ENCODE measurements at regions not wholly inside any gene's neighbourhood (a gene's known extent, or its start where the extent isn't known, plus 50 kb on each side); places are given as distances from the start of the nearest gene placed in this dataset.

DNA sequence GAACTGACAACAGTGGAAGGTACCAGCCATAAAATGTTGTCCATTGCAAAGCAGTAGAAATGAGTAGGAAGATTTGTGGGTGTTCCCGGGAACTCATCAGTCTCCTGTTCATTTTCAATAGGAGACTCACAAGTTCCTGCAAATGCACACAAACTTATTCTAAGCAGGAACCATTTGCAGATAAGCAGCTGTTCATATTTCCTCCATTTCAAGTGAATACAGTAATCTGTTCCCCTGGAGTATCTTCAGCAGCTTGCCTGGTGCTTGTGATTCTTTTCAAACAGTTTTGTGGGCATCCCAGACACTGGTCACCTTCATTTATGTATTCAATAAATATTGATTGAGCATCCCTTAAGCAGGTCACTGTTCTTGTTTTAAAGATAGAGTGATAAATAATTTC lies 1315.5 kb upstream of the C9orf72 start:
- no peak overlapping the region for H3K27ac ChIP-seq
- H3K4me3 ChIP-seq, result no peak overlapping the region
- WGBS, 10 experiments, result 0 to 100% (median 100%) methylated on average over 1 of the region's 1 CpG; no CpG with 5 or more reads in 2 of the 10 experiments
- ATAC-seq (replicated peaks in 6 of 8), result no peak
- H3K4me1 ChIP-seq (replicated peaks in 1 of 2), result no peaks in the 10 kb centered on the region
- in situ Hi-C loops (cut with MboI; ENCODE audit: low pct_unique_long_range_greater_than_20kb in 2 of 9, low sequenced_read_pairs in 9 of 9, unreplicated experiment in 9 of 9), result loop anchor here in 1 of 9 experiments (25.0 kb wide), 1 partner anchor 102 kb away; no protein-coding TSS in a partner anchor

DNA sequence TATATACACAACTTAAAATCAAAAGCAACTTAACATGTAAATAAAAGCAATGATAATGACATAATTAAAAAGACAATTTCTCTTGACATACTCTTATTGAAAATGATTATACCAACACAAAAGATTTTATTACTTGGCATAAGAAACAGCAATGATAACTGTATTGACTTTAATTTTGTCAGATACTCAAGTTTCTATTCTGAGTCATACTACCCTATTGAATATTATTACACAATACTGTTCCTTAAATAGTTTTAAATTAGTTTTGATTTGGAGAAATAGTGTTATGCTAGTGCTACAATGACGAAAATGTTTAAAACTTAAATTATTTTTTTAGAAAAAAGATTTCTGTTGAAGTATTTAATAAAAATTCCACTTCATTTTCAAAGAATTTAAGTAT lies 1319.3 kb upstream of the C9orf72 start:
- no peak overlapping the region for H3K4me3 ChIP-seq
- in situ Hi-C loops (cut with MboI; ENCODE audit: low pct_unique_long_range_greater_than_20kb in 2 of 9, low sequenced_read_pairs in 9 of 9, unreplicated experiment in 9 of 9), result loop anchor here in 1 of 9 experiments (25.0 kb wide), 1 partner anchor 105 kb away; no protein-coding TSS in a partner anchor
- 0 to 100% (median 71%) methylated on average over 1 of the region's 1 CpG for WGBS, 10 experiments
- H3K27ac ChIP-seq, result no peak overlapping the region
- no peak for ATAC-seq (replicated peaks in 6 of 8)
- no peaks in the 10 kb centered on the region for H3K4me1 ChIP-seq (replicated peaks in 1 of 2)

DNA sequence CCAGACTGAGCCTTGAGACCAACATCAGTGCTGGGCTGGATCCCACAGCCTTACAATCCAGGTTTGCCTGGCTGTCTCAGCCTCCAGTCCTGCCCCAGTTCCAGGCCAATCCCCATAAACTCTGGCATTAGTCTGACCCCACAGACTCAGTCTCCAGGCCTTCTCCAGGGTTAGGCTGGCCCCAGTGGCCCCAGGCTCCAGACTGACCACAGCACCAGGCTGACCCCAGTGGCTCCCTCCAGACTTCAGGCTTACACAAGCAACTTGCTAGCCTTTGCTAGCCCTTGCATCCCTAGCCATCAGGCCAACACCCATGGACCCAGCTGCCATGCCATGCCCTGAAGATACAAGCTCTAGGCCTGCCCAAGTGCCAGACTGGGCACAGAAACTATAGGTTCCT lies 1326.0 kb upstream of the C9orf72 start:
- H3K4me3 ChIP-seq, result no peak overlapping the region
- in situ Hi-C loops (cut with MboI; ENCODE audit: low pct_unique_long_range_greater_than_20kb in 2 of 9, low sequenced_read_pairs in 9 of 9, unreplicated experiment in 9 of 9), result loop anchor here in 1 of 9 experiments (25.0 kb wide), 1 partner anchor 112 kb away; no protein-coding TSS in a partner anchor
- H3K4me1 ChIP-seq (replicated peaks in 1 of 2), result no peaks in the 10 kb centered on the region
- H3K27ac ChIP-seq, result no peak overlapping the region
- no peak for ATAC-seq (replicated peaks in 6 of 8)

DNA sequence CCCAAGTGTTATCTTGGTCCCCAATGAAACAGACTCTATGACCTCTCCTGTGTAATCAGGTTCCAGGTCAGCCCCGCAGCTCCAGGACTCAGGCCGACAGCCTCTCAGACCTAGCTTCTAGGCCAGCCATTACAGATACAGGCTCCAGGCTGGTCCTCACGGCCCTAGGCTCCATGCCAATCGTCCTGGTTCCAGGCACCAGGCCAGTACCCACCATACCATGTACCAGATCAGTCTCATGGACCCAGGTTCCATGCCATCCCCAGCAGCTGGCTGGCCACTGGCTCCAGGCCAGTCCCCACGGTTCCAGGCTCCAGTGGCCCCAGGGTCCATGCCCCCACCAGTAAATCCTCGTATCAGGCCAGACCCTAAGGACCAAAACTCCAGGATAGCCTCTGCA lies 1326.6 kb upstream of the C9orf72 start:
- no peak overlapping the region for H3K27ac ChIP-seq
- ATAC-seq (replicated peaks in 6 of 8), result no peak
- 0 to 100% (median 40%) methylated on average over 1 to 2 of the region's 6 CpGs; no CpG with 5 or more reads in 6 of the 10 experiments for WGBS, 10 experiments
- in situ Hi-C loops (cut with MboI; ENCODE audit: low pct_unique_long_range_greater_than_20kb in 2 of 9, low sequenced_read_pairs in 9 of 9, unreplicated experiment in 9 of 9), result loop anchor here in 1 of 9 experiments (25.0 kb wide), 1 partner anchor 113 kb away; no protein-coding TSS in a partner anchor
- H3K4me3 ChIP-seq, result no peak overlapping the region
- no peaks in the 10 kb centered on the region for H3K4me1 ChIP-seq (replicated peaks in 1 of 2)

DNA sequence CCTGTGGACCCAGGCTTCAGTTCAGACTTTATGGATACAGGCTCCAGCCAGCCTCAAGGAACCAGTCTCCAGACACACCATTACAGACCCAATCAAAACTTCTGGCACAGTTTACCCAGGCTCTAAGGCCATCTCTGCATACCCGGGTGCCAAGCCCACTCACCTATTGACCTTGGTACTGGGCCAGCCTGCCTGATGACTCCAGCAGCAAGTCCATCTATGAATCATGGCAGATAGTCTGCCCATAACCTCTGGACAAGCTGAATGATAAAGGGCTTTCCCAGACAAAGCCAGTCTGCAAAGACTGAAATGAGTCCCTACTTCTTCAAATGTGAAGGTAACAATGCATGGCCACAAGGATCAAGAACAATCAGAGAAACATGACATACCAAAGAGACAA lies 1327.1 kb upstream of the C9orf72 start:
- no peak for ATAC-seq (replicated peaks in 6 of 8)
- H3K27ac ChIP-seq, result no peak overlapping the region
- H3K4me1 ChIP-seq (replicated peaks in 1 of 2), result no peaks in the 10 kb centered on the region
- in situ Hi-C loops (cut with MboI; ENCODE audit: low pct_unique_long_range_greater_than_20kb in 2 of 9, low sequenced_read_pairs in 9 of 9, unreplicated experiment in 9 of 9), result no loop called here
- no peak overlapping the region for H3K4me3 ChIP-seq
- WGBS, 10 experiments, result 14% methylated on average over 1 of the region's 1 CpG; no CpG with 5 or more reads in 9 of the 10 experiments

DNA sequence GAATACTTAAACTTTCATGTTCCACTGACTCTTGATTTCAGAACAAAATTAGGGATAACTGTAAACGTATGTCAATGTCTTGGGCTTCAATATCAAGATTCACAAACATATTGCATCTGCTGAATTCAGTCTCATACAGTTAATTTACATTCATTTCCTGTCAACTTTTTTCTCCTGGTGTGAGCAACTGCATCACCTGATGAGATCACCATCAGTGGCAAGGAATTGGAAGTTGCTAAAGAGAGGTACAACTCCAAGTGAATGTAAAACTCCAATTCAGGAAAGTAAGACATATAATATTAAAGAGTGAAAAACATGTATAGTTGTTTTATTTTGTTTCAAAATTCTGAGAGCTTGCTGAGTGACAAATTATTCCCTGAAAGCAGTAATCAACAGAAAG lies 1336.2 kb upstream of the C9orf72 start:
- in situ Hi-C loops (cut with MboI; ENCODE audit: low pct_unique_long_range_greater_than_20kb in 2 of 9, low sequenced_read_pairs in 9 of 9, unreplicated experiment in 9 of 9), result no loop called here
- Histone ChIP-seq H3K27ac (no peak overlapping the region), H3K4me1 (replicated peaks in 1 of 2) (no peaks in the 10 kb centered on the region), H3K4me3 (no peak overlapping the region)
- WGBS, 10 experiments, result 0 to 100% (median 80%) methylated on average over 1 of the region's 1 CpG; no CpG with 5 or more reads in 1 of the 10 experiments
- no peak for ATAC-seq (replicated peaks in 6 of 8)

DNA sequence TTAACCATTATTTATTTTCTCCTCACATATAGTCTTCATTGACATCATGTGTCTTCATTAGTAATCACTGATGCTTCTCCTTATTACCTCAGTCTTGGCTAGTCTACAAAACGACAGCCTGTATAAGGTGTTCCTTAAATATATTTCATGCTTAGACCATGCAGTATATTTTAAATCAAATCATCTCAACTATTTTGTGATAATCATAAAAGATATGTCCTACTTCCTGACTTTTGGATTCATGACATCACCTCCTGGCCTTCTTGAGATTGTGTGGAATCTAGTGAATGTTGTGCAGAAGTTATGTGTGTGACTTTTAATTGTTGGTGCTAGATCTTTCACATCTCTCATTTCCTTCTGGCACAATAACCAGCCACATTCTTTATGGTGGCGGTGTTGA lies 1339.3 kb upstream of the C9orf72 start:
- in situ Hi-C loops (cut with MboI; ENCODE audit: low pct_unique_long_range_greater_than_20kb in 2 of 9, low sequenced_read_pairs in 9 of 9, unreplicated experiment in 9 of 9), result no loop called here
- H3K4me3 ChIP-seq, result no peak overlapping the region
- no peaks in the 10 kb centered on the region for H3K4me1 ChIP-seq (replicated peaks in 1 of 2)
- ATAC-seq (replicated peaks in 6 of 8), result no peak
- 0 to 100% (median 64%) methylated on average over 1 to 2 of the region's 2 CpGs; no CpG with 5 or more reads in 2 of the 10 experiments for WGBS, 10 experiments
- no peak overlapping the region for H3K27ac ChIP-seq

DNA sequence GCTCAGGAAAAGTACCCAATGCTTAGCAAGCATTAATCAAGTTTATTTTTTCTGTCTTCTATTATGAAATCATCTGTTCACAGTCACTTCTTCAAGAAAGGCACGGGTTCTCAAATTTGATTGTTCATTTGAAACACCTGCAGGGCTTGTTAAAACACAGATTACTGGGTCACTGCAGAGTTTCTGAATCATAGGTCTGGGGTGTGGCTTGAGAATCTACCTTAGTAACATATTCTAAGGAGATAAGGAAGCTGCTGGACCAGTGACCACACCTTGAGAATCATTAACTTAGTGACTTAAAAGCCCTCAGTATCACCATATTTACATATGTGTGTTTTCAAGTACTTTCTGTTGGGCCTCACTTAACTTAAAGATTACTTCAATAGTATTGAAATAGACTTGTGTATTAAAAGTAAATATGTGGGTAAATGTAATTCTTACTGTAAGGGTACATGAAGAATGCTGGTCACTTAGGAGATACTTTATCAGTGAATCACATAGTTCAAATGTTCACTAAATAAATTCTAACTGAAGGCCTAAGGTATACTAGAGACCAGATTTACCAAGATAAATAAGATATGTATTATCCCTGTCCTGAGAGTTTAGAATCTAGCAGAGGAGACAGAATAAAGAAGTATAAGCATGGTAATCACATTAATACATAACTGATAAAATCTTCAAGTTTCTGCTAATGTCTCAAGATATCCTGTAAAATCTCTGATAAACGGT lies 1342.1 kb upstream of the C9orf72 start:
- no peak overlapping the region for H3K27ac ChIP-seq
- in situ Hi-C loops (cut with MboI; ENCODE audit: low pct_unique_long_range_greater_than_20kb in 2 of 9, low sequenced_read_pairs in 9 of 9, unreplicated experiment in 9 of 9), result no loop called here
- H3K4me1 ChIP-seq (replicated peaks in 1 of 2), result no peaks in the 10 kb centered on the region
- 0 to 100% (median 67%) methylated on average over 1 to 2 of the region's 2 CpGs for WGBS, 10 experiments
- peak in 1 of 8 experiments; percentile 49 for ATAC-seq (replicated peaks in 6 of 8)
- no peak overlapping the region for H3K4me3 ChIP-seq

DNA sequence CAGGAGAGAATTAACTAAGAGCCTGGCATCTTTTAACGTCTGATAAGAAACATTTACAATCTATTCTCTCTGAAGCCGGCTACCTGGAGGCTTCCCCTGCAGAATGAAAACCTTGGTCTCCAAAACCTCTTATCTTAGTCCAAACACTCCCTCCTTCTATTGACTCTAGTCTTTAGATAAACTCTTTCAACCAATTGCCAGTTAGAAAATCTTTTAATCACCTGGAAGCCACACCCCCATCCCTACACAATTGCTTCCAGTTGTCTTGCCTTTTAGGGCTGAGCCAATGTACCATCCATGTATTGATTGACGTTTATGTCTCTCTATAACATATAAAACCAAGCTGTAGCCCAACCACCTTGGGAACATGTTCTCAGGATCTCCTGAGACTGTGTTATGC lies 1343.1 kb upstream of the C9orf72 start:
- no peak for ATAC-seq (replicated peaks in 6 of 8)
- 0 to 100% (median 60%) methylated on average over 1 to 3 of the region's 3 CpGs; no CpG with 5 or more reads in 1 of the 10 experiments for WGBS, 10 experiments
- H3K4me3 ChIP-seq, result no peak overlapping the region
- H3K4me1 ChIP-seq (replicated peaks in 1 of 2), result no peaks in the 10 kb centered on the region
- H3K27ac ChIP-seq, result no peak overlapping the region
- in situ Hi-C loops (cut with MboI; ENCODE audit: low pct_unique_long_range_greater_than_20kb in 2 of 9, low sequenced_read_pairs in 9 of 9, unreplicated experiment in 9 of 9), result no loop called here

DNA sequence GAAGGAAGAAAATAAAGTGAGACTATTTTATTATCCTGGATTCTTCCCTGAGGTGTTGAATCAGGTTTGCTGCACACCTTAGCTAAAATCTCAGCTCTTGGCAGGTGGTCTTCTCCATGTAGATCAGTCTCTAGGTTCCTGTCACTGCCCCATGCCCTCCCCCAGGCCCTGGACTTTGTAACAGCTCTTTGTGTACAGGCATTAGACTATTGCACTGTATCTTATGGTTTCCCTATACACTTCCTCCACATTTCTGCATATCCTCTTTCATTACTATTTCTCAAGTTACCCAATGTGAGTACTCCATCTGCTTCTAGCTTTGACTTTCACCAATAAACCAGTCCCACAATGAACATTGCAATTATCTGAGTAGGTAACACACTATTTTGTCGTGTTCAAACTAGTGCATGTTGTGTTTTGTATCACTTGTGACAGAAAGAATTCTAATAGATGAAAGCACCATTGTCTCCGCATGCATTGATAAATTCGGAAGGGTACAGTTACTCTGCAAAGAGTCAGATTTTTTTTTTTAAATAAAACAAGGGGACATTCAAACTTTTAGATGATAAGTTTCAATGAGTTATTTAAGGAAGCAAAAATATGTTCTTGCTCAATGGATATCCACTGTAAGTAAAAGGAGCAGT lies 1348.7 kb upstream of the C9orf72 start:
- H3K4me1 ChIP-seq (replicated peaks in 1 of 2), result no peaks in the 10 kb centered on the region
- H3K27ac ChIP-seq, result no peak overlapping the region
- no peak for ATAC-seq (replicated peaks in 6 of 8)
- WGBS, 10 experiments, result 0 to 100% (median 93%) methylated on average over 2 to 3 of the region's 3 CpGs
- in situ Hi-C loops (cut with MboI; ENCODE audit: low pct_unique_long_range_greater_than_20kb in 2 of 9, low sequenced_read_pairs in 9 of 9, unreplicated experiment in 9 of 9), result no loop called here
- H3K4me3 ChIP-seq, result no peak overlapping the region

DNA sequence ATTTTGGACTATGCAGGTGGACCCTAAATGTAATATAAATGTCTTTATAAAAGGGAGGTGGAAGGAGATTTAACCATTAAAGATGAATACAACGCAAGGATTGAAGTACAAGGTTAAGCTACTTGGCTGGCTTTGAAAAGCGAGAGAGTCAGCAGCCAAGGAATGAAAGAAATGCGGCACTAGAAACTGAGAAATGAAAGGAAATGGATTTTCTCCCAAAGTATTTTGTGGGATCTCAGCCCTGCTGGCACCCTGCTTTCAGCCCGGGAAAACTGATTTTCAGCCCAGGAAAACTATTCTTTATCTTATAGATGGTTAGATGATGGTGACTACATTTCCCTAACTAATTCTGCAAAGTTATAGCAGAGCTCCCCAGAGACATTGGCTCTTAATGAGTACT lies 1349.6 kb upstream of the C9orf72 start:
- in situ Hi-C loops (cut with MboI; ENCODE audit: low pct_unique_long_range_greater_than_20kb in 2 of 9, low sequenced_read_pairs in 9 of 9, unreplicated experiment in 9 of 9), result no loop called here
- ATAC-seq (replicated peaks in 6 of 8), result no peak
- Histone ChIP-seq H3K4me1 (replicated peaks in 1 of 2) (no peaks in the 10 kb centered on the region), H3K4me3 (no peak overlapping the region), H3K27ac (no peak overlapping the region)
- 0 to 88% (median 70%) methylated on average over 1 to 4 of the region's 4 CpGs for WGBS, 10 experiments

DNA sequence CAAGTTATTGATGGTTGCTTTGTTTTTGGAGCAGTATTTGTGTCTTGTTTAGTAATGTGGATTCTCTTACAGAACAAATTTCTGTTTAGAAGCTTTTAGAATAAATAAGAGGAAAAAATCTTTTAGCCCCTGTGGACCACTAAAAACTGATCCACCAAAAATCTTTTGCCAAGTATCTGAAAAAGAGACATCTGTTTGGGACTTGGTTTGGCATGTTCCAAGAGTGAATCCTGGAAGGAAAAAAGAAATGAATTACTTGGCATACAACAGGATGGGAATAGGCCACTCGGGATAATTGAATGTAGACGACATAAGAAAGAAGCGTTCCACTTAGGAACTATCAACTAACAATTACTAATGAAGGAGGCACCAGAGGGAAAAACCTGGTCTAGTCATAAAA lies 1350.1 kb upstream of the C9orf72 start:
- ATAC-seq (replicated peaks in 6 of 8), result no peak
- in situ Hi-C loops (cut with MboI; ENCODE audit: low pct_unique_long_range_greater_than_20kb in 2 of 9, low sequenced_read_pairs in 9 of 9, unreplicated experiment in 9 of 9), result no loop called here
- no peak overlapping the region for H3K4me3 ChIP-seq
- H3K27ac ChIP-seq, result no peak overlapping the region
- H3K4me1 ChIP-seq (replicated peaks in 1 of 2), result no peaks in the 10 kb centered on the region
- 0 to 80% (median 46%) methylated on average over 2 to 3 of the region's 3 CpGs; no CpG with 5 or more reads in 2 of the 10 experiments for WGBS, 10 experiments

DNA sequence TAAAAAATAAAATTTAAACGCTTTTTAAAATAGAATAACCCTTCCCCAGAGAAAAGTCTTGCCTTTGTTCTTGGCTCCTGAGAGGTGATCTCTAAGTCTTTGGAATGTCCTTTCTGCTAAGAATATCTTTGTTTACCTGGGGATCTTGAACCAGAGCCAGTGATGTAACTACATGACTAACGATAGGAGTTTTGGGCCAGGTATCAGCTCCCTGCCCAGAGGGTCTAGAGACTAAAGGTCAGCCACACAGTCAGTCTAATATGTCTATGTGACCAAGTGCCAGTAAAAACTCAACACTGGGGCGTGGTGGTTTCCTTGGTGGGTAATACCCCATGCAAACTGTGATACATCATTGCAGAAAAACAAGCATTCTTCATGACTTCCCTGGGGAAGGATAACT lies 1351.9 kb upstream of the C9orf72 start:
- H3K4me1 ChIP-seq (replicated peaks in 1 of 2), result peaks cover 2% of the 10 kb centered on the region in 2 donors
- 28 to 100% (median 71%) methylated on average over 2 to 3 of the region's 3 CpGs; no CpG with 5 or more reads in 3 of the 10 experiments for WGBS, 10 experiments
- no peak overlapping the region for H3K27ac ChIP-seq
- in situ Hi-C loops (cut with MboI; ENCODE audit: low pct_unique_long_range_greater_than_20kb in 2 of 9, low sequenced_read_pairs in 9 of 9, unreplicated experiment in 9 of 9), result no loop called here
- no peak overlapping the region for H3K4me3 ChIP-seq
- no peak for ATAC-seq (replicated peaks in 6 of 8)

Data from motor neuron (in vitro differentiated cells).